HK-2 (cell line): ENCODE measurements at regions not wholly inside any gene's neighbourhood (a gene's known extent, or its start where the extent isn't known, plus 50 kb on each side); places are given as distances from the start of the nearest gene placed in this dataset.
"Not testable (repeated sequence)": the region's sequence is repeated elsewhere in the genome, so short reads cannot be mapped to it uniquely, and the experiment has no call there.

ENCODE experiments used
- DNase-seq: peaks from one replicate; pipeline ENCODE4 v3.0.0-alpha.2; 2018; ENCODE audit not compliant: unreplicated experiment

- DNase-seq, result no peak
These were observed 109.1 kb upstream of the FSCB start for GRCh38 chr14:44616204-44616603.

- DNase-seq, result no peak
These were observed 106.1 kb upstream of the FSCB start for GRCh38 chr14:44613061-44613712.

- no peak for DNase-seq
These were observed 104.9 kb upstream of the FSCB start for GRCh38 chr14:44612002-44612401.

- no peak for DNase-seq
These were observed 102.9 kb upstream of the FSCB start for GRCh38 chr14:44609876-44610510.

GRCh38 chr14:44609201-44609600, 102.1 kb upstream of the FSCB start:
- no peak for DNase-seq

GRCh38 chr14:44607701-44608100, 100.6 kb upstream of the FSCB start:
- DNase-seq, result no peak

GRCh38 chr14:44606576-44606975, 99.5 kb upstream of the FSCB start:
- DNase-seq, result no peak

- not testable (repeated sequence) for DNase-seq
These were observed 94.2 kb upstream of the FSCB start for GRCh38 chr14:44601266-44601665.

- DNase-seq, result peak; percentile 3
These were observed 82.1 kb upstream of the FSCB start for GRCh38 chr14:44589180-44589579.

- DNase-seq, result no peak
These were observed 79.8 kb upstream of the FSCB start for GRCh38 chr14:44586910-44587309.

GRCh38 chr14:44576356-44576755, 69.3 kb upstream of the FSCB start:
- DNase-seq, result no peak

GRCh38 chr14:44567997-44568396, 60.9 kb upstream of the FSCB start:
- DNase-seq, result no peak

GRCh38 chr14:44565968-44566367, 58.9 kb upstream of the FSCB start:
- no peak for DNase-seq

GRCh38 chr14:44564908-44565307, 57.8 kb upstream of the FSCB start:
- DNase-seq, result no peak
